Right kidney (tissue), 1 donor: ENCODE measurements at regions not wholly inside any gene's neighbourhood (a gene's known extent, or its start where the extent isn't known, plus 50 kb on each side); places are given as distances from the start of the nearest gene placed in this dataset.
"Not testable (repeated sequence)": the region's sequence is repeated elsewhere in the genome, so short reads cannot be mapped to it uniquely, and the experiment has no call there.

Source experiments
- DNase-seq: peaks from one replicate; pipeline ENCODE4 v3.0.0-alpha.2; 2016

GRCh38 chr18:55932675-55933074 lies 344.7 kb upstream of the TCF4 start:
- no peak for DNase-seq

DNA sequence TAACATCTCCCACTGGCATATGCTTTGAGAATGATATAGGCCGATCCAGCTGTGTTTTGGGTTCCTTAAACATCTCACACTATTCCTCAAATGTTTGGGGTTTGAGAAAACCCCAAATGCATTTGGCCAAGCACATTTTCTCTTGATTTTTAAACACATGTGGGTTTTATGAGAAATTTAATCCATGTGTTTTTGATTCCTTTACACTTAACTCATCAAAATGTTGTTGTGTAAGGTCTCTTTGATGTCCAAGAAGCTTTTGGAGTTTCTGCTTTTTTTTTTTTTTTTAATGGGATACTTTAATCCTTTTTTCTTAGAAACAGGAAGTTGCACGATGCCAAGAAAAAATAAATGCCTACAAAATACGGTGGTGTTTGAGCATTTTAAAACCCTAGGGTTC lies 339.8 kb upstream of the TCF4 start:
- no peak for DNase-seq

DNA sequence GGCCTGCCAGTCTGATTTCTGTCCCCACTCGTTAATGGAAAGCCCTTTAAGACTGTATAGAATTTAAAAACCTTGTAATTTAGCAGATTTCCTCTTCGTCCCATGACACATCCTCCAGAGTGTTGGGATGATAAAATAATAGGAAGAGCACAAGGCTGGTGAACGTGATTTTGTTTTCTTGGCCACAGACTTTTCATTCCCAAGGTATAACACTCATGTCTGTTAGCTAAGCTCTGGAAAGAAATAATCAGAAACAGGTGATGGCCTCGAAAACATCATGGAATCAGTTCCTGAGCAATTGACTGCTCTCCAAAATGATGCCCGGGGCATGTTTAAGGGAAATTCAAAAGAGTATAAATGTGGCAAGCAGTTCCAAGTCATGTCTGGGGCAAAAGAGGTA lies 337.8 kb upstream of the TCF4 start:
- no peak for DNase-seq

- DNase-seq, result no peak
These were observed 332.1 kb upstream of the TCF4 start for GRCh38 chr18:55920063-55920462.

DNA sequence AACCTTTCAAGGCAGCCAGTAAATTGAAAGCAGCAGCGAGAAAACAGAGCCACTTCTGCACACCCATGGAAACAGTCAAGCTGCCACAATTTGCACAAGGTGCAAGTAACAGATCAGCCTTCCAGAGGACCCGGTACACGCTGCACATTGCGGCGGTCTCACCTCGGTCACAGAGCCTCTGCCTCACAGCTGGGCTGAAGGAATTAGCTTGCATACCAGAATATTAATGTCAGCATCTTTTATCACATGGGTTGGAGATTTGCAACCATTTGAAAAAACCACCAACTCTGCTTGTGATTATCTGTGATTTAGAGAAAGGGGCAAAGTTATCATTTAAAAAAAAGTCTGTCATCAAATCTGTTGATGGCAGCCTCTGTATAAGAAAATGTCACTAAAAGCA lies 330.5 kb upstream of the TCF4 start:
- DNase-seq, result no peak

DNA sequence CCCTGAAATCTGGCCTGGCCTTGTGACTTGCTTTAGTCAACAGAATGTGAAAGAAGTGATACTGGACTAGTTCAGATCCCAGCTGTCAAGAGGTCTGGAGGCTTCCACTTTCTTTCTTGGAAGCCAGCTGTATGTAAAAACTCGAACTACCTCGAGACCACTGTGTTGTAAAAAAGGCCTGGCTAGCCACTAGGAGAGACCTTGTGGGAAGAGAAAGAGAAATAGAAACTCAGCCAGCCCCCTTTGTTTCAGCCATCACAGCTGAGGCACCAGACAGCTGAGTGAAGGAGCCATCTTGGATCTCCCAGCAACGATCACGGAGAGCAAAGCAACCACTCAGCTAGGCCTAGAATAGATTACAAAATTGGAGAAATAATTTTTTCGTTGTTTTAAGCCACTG lies 324.9 kb upstream of the TCF4 start:
- DNase-seq, result no peak

GRCh38 chr18:55912071-55912470 lies 324.1 kb upstream of the TCF4 start:
- DNase-seq, result no peak

DNA sequence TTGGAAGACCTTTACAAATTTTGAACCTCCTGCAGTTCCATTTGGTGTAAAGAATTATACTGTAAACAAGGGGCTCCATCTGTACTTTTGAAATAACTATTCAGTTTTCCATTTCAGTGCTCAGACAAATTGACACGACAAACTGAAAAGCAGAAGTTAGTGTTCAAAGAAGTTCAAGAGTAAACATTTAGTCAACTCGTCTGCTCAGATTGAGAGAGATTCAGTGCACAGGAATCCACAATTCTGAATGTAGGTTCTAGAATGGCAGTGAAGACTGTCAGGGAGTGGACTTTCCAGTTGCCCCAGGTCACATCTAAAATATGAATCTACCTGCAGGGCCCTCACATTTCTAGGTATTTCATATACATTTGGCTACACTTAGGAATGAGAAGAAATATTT lies 322.3 kb upstream of the TCF4 start:
- DNase-seq, result no peak

DNA sequence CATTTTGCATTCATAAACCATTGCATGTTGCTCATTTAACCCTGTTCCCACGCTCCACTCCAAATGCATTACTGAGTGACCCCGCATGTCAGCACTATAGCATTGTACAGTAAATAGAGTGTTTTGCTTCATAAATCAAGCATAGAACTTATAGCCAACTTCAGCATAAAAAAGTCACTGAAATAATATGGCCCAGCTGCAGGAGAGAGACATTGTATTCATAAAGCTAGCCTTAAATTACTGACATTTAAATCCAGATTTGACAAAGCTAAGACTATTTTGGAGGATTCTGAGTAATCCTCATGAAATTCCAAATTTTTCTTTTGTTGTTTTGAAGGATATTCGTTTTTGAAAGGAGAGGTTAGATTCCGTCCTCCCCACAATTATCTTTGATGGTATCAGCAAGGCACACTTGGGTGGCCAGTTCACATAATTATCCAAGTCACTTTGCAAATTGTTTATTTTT lies 320.9 kb upstream of the TCF4 start:
- DNase-seq, result peak; percentile 23

- DNase-seq, result no peak
These were observed 319.6 kb upstream of the TCF4 start for GRCh38 chr18:55907453-55908175.

DNA sequence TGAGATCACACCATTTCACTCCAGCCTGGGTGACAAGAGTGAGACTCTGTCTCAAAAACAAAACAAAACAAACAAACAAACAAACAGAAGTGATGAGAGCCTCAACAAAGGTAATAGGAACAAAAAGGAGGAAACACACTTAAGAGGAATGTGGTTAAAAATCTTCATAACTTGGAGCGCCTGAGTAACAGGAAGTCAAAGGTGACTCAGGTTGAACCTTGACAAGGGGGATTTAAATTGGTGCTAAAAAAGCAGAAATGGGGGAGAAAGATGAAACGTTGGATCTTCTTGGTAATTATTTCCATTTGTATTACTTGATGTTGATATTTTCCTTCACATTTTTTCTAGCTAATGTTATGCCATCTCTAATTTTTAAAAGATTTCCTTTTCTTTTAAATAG lies 318.5 kb upstream of the TCF4 start:
- no peak for DNase-seq

- no peak for DNase-seq
These were observed 315.9 kb upstream of the TCF4 start for GRCh38 chr18:55903911-55904310.

- DNase-seq, result no peak
These were observed 312.4 kb upstream of the TCF4 start for GRCh38 chr18:55900380-55900779.

GRCh38 chr18:55897091-55897689 lies 309.2 kb upstream of the TCF4 start:
- no peak for DNase-seq

GRCh38 chr18:55893948-55894347 lies 306.0 kb upstream of the TCF4 start:
- no peak for DNase-seq

GRCh38 chr18:55892862-55893813 lies 305.1 kb upstream of the TCF4 start:
- not testable (repeated sequence) for DNase-seq

DNA sequence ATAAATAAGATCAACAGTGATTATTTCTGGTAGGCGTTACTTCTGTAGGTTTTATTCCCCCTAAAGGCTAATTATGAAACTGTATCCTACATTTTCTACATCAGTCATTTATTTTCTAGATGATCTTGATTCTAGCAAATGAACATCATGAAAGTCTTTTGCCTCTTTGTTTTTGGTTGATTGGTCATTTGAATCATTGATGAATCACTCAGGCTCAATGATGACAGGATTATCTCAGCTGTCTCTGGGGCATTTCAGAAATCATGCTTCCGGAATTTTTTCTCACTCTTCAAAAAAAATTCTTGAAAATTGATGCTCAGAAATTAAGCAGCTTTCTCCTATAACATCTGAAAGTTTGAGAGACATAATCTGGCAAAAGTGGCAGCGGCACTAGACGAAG lies 298.9 kb upstream of the TCF4 start:
- DNase-seq, result no peak

GRCh38 chr18:55884498-55884897 lies 296.5 kb upstream of the TCF4 start:
- DNase-seq, result no peak

DNA sequence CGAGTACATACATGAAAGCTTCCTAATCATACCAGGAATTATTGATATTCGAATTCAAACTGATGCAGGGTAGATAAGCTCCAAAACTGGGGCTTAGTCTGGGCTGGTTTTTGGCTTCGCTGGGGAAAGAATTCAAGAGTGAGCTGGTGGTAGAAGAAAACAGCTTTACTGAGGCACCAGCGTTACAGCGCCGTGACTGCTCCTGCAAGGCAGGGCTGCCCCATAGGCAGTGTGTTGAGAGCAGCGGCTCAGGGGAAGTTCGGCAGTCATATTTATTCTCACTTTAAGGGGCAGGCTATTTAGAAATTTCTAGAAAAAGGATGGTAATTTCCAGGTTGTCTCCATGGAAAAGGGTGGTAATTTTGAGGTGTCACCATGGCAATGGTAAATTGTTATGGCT lies 292.6 kb upstream of the TCF4 start:
- no peak for DNase-seq

- no peak for DNase-seq
These were observed 291.3 kb upstream of the TCF4 start for GRCh38 chr18:55879331-55879730.

DNA sequence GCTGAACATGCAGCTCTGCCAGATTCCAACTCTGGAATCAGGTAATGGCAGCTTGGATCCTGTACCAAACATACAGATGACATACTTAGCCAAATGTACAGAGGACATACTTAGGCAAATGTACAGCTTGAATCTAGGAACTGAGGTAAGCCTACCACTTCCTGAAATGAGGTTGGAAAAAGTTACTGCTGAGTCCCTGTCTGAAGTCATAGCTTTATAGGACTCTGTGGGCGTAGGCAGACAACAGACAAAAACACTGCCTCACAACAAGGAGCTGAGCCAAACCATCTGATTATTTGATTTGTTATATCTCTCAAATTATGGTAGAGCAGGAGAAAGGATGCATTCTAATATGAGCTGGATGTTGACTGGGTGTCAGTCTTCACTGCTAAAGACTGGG lies 290.2 kb upstream of the TCF4 start:
- DNase-seq, result no peak

DNA sequence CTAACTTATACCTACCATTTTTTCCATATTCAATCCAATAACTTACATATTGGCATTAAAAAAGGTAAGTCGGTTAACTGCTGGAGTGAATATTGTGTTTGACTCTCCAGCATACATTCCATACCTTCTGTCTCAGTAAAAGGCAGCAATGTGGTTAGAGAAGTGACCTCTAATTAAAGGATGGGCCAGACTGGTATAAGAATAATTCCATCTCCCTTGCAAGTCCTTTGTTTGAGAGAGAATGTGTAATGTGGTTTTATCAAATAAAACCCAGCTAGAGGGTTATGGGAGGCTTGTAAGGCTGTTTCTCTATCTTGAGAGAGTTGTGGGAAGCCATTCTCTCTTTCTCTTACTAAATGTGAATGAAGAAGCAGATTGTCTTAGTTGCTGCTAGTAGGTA lies 289.3 kb upstream of the TCF4 start:
- DNase-seq, result no peak

GRCh38 chr18:55876254-55876653 lies 288.3 kb upstream of the TCF4 start:
- no peak for DNase-seq
